ENCODE measurements at regions not wholly inside any gene's neighbourhood (a gene's known extent, or its start where the extent isn't known, plus 50 kb on each side); places are given as distances from the start of the nearest gene placed in this dataset.

- no peaks in the 10 kb centered on the region for H3K9me3 ChIP-seq
- DNase-seq (ENCODE audit: low spot score in 2 of 2), result no peak
- TF ChIP-seq CTCF (IDR thresholded peaks at IDR 0.05), result no peak
- TF ChIP-seq POLR2A (IDR thresholded peaks at IDR 0.05), result no peak
- no peak for TF ChIP-seq POLR2AphosphoS5 (IDR thresholded peaks at IDR 0.05)
- H3K27me3 ChIP-seq, result no peaks in the 10 kb centered on the region
- H3K4me3 ChIP-seq, result no peak overlapping the region
- no peaks in the 10 kb centered on the region for H3K4me1 ChIP-seq
- H3K27ac ChIP-seq, result no peak overlapping the region
- intact Hi-C loops (cut with DNase I; ENCODE audit: low total_unique reads), result no loop called here
- no peaks in the 10 kb centered on the region for H3K36me3 ChIP-seq
Observed at GRCh38 chr2:220789961-220790360, 782.1 kb downstream of the EPHA4 start.

- no peak overlapping the region for H3K4me3 ChIP-seq
- H3K27ac ChIP-seq, result no peak overlapping the region
- intact Hi-C loops (cut with DNase I; ENCODE audit: low total_unique reads), result no loop called here
- H3K27me3 ChIP-seq, result no peaks in the 10 kb centered on the region
- H3K9me3 ChIP-seq, result no peaks in the 10 kb centered on the region
- no peak for DNase-seq (ENCODE audit: low spot score in 2 of 2)
- no peak for TF ChIP-seq POLR2AphosphoS5 (IDR thresholded peaks at IDR 0.05)
- TF ChIP-seq CTCF (IDR thresholded peaks at IDR 0.05), result no peak
- TF ChIP-seq POLR2A (IDR thresholded peaks at IDR 0.05), result no peak
- no peaks in the 10 kb centered on the region for H3K4me1 ChIP-seq
- H3K36me3 ChIP-seq, result no peaks in the 10 kb centered on the region
Observed at GRCh38 chr2:220795705-220796104, 776.4 kb downstream of the EPHA4 start.

- H3K36me3 ChIP-seq, result no peaks in the 10 kb centered on the region
- H3K27ac ChIP-seq, result no peak overlapping the region
- H3K9me3 ChIP-seq, result no peaks in the 10 kb centered on the region
- H3K4me3 ChIP-seq, result no peak overlapping the region
- H3K4me1 ChIP-seq, result no peaks in the 10 kb centered on the region
- TF ChIP-seq POLR2AphosphoS5 (IDR thresholded peaks at IDR 0.05), result no peak
- TF ChIP-seq POLR2A (IDR thresholded peaks at IDR 0.05), result no peak
- no peak for TF ChIP-seq CTCF (IDR thresholded peaks at IDR 0.05)
- intact Hi-C loops (cut with DNase I; ENCODE audit: low total_unique reads), result no loop called here
- no peaks in the 10 kb centered on the region for H3K27me3 ChIP-seq
- no peak for DNase-seq (ENCODE audit: low spot score in 2 of 2)
Observed at GRCh38 chr2:220811115-220811514, 761.0 kb downstream of the EPHA4 start.

GRCh38 chr2:220811952-220812570 is 760.0 kb downstream of the EPHA4 start:
- H3K36me3 ChIP-seq, result no peaks in the 10 kb centered on the region
- no peaks in the 10 kb centered on the region for H3K27me3 ChIP-seq
- intact Hi-C loops (cut with DNase I; ENCODE audit: low total_unique reads), result no loop called here
- TF ChIP-seq CTCF (IDR thresholded peaks at IDR 0.05), result no peak
- no peak for TF ChIP-seq POLR2AphosphoS5 (IDR thresholded peaks at IDR 0.05)
- no peak for TF ChIP-seq POLR2A (IDR thresholded peaks at IDR 0.05)
- no peaks in the 10 kb centered on the region for H3K4me1 ChIP-seq
- DNase-seq (ENCODE audit: low spot score in 2 of 2), result no peak
- no peak overlapping the region for H3K27ac ChIP-seq
- H3K9me3 ChIP-seq, result no peaks in the 10 kb centered on the region
- no peak overlapping the region for H3K4me3 ChIP-seq

- Histone ChIP-seq H3K4me1 (no peaks in the 10 kb centered on the region), H3K27me3 (no peaks in the 10 kb centered on the region), H3K36me3 (no peaks in the 10 kb centered on the region), H3K9me3 (no peaks in the 10 kb centered on the region), H3K4me3 (no peak overlapping the region), H3K27ac (no peak overlapping the region)
- intact Hi-C loops (cut with DNase I; ENCODE audit: low total_unique reads), result no loop called here
- DNase-seq (ENCODE audit: low spot score in 2 of 2), result no peak
- TF ChIP-seq POLR2AphosphoS5 (IDR thresholded peaks at IDR 0.05) (no peak), CTCF (IDR thresholded peaks at IDR 0.05) (no peak), POLR2A (IDR thresholded peaks at IDR 0.05) (no peak)
Observed at GRCh38 chr2:220814441-220814840, 757.7 kb downstream of the EPHA4 start.

Data from breast epithelium (tissue), 4 donors.